Mucosa of descending colon (tissue), 3 donors: ENCODE measurements at regions not wholly inside any gene's neighbourhood (a gene's known extent, or its start where the extent isn't known, plus 50 kb on each side); places are given as distances from the start of the nearest gene placed in this dataset.

Experiments used
- ATAC-seq: fragments of 200-7000 bp; cut with Tn5 transposase; one replicate; pipeline ENCODE4 v1.9.1; 2020; ENCODE audit warnings: mild to moderate bottlenecking, moderate library complexity
- DNase-seq, 3 donors: peaks; one replicate each; pipeline ENCODE4 v3.0.0-alpha.2; 2020
- H3K36me3 ChIP-seq: fragments of 200-600 bp; one replicate; pipeline ENCODE4 v1.8.0; 2021; ENCODE audit warnings: low read depth, mild to moderate bottlenecking
- H3K4me1 ChIP-seq: fragments of 200-600 bp; one replicate; pipeline ENCODE4 v1.8.0; 2021; ENCODE audit warnings: low read depth, mild to moderate bottlenecking
- H3K4me3 ChIP-seq: fragments of 200-600 bp; one replicate; pipeline ENCODE4 v1.8.0; 2021; ENCODE audit warnings: mild to moderate bottlenecking
- H3K9me3 ChIP-seq: fragments of 200-600 bp; one replicate; pipeline ENCODE4 v1.8.0; 2021; ENCODE audit warnings: mild to moderate bottlenecking
- CTCF ChIP-seq: fragments of 200-600 bp; IDR thresholded peaks from one replicate; pipeline ENCODE4 v1.8.0; 2022; ENCODE audit warnings: antibody characterized with exemption, mild to moderate bottlenecking
- intact Hi-C, 2 donors: fragments of 100-400 bp; cut with DNase I in 1 of 2; cut with micrococcal nuclease in 1 of 2; formaldehyde crosslinking; loops; one replicate each; pipeline versions ENCODE4 v1.11.0 to v1.11.1; 2022; cut with DNase I, micrococcal nuclease
- donor health status: DM: no; HTN: no; CAD: no; lungs with moderate emphysema.
- donor health status: DM: no; HTN: no; CAD: no.
- donor health status: DM: no; HTN: yes; CAD: no.

- H3K4me3 ChIP-seq = no peak overlapping the region
- intact Hi-C loops = no loop called here
- no peak for DNase-seq
- TF ChIP-seq CTCF = no peak
- H3K4me1 ChIP-seq = no peaks in the 10 kb centered on the region
- no peak for ATAC-seq
- no peaks in the 10 kb centered on the region for H3K36me3 ChIP-seq
- no peaks in the 10 kb centered on the region for H3K9me3 ChIP-seq
Measured at GRCh38 chr6:23980965-23981364, 145.1 kb upstream of the NRSN1 start.

GRCh38 chr6:23981923-23982322 lies 144.1 kb upstream of the NRSN1 start:
- no peak for ATAC-seq
- intact Hi-C loops = no loop called here
- no peaks in the 10 kb centered on the region for H3K4me1 ChIP-seq
- TF ChIP-seq CTCF = no peak
- no peak overlapping the region for H3K4me3 ChIP-seq
- no peaks in the 10 kb centered on the region for H3K36me3 ChIP-seq
- DNase-seq = no peak
- H3K9me3 ChIP-seq = no peaks in the 10 kb centered on the region

GRCh38 chr6:23983735-23984134 lies 142.3 kb upstream of the NRSN1 start:
- intact Hi-C loops = no loop called here
- DNase-seq (peak in 1 of 3 donors; percentile 11), ATAC-seq (peak; percentile 76)
- no peak overlapping the region for H3K4me3 ChIP-seq
- TF ChIP-seq CTCF = no peak
- no peaks in the 10 kb centered on the region for H3K36me3 ChIP-seq
- no peaks in the 10 kb centered on the region for H3K9me3 ChIP-seq
- no peaks in the 10 kb centered on the region for H3K4me1 ChIP-seq

- H3K4me1 ChIP-seq = no peaks in the 10 kb centered on the region
- no peak overlapping the region for H3K4me3 ChIP-seq
- DNase-seq = no peak
- no peaks in the 10 kb centered on the region for H3K36me3 ChIP-seq
- H3K9me3 ChIP-seq = no peaks in the 10 kb centered on the region
- intact Hi-C loops = no loop called here
- no peak for ATAC-seq
- no peak for TF ChIP-seq CTCF
Measured at GRCh38 chr6:23985015-23985414, 141.0 kb upstream of the NRSN1 start.

GRCh38 chr6:23989885-23990533 lies 136.0 kb upstream of the NRSN1 start:
- intact Hi-C loops = no loop called here
- H3K9me3 ChIP-seq = no peaks in the 10 kb centered on the region
- no peak overlapping the region for H3K4me3 ChIP-seq
- no peak for DNase-seq
- no peaks in the 10 kb centered on the region for H3K36me3 ChIP-seq
- H3K4me1 ChIP-seq = no peaks in the 10 kb centered on the region
- ATAC-seq = no peak
- TF ChIP-seq CTCF = no peak

GRCh38 chr6:23994013-23994412 lies 132.0 kb upstream of the NRSN1 start:
- no peak for TF ChIP-seq CTCF
- no peaks in the 10 kb centered on the region for H3K36me3 ChIP-seq
- DNase-seq (no peak), ATAC-seq (no peak)
- intact Hi-C loops = no loop called here
- no peak overlapping the region for H3K4me3 ChIP-seq
- H3K9me3 ChIP-seq = no peaks in the 10 kb centered on the region
- no peaks in the 10 kb centered on the region for H3K4me1 ChIP-seq
